BJ (cell line): ENCODE measurements at regions not wholly inside any gene's neighbourhood (a gene's known extent, or its start where the extent isn't known, plus 50 kb on each side); places are given as distances from the start of the nearest gene placed in this dataset.

Experiments
- CTCF ChIA-PET: fragments of 350-600 bp; formaldehyde crosslinking; extraction: SDS; loops from one replicate; lab custom pipeline; 2021; ENCODE audit warnings: antibody characterized with exemption, inconsistent platforms; lab: Yijun Ruan, JAX
- POLR2A ChIA-PET: fragments of 300-600 bp; sonication (Branson Sonifier 250); formaldehyde crosslinking; extraction: SDS; loops from one replicate; lab custom pipeline; 2021; ENCODE audit warnings: antibody characterized with exemption; lab: Charles Lee
- DNase-seq: peaks from one replicate; pipeline ENCODE4 v3.0.0-alpha.2; 2011; ENCODE audit warnings: low read depth
- H3K27me3 ChIP-seq: 2 replicates; pipeline ENCODE4 v1.6.0; 2011; ENCODE audit warnings: low read length; ENCODE audit not compliant: control insufficient read depth, insufficient read depth
- H3K36me3 ChIP-seq: 2 replicates; pipeline ENCODE4 v1.5.1; 2011; ENCODE audit warnings: low read length; ENCODE audit not compliant: control insufficient read depth, insufficient read depth
- H3K4me3 ChIP-seq: 2 replicates; pipeline ENCODE4 v1.5.1; 2011; ENCODE audit warnings: low read depth, mild to moderate bottlenecking, control low read depth, low read length
- TF ChIP-seq, protein P1 (sequence below): IDR thresholded peaks from 2 replicates; pipeline ENCODE4 v1.5.1; 2011; ENCODE audit warnings: low read depth, mild to moderate bottlenecking, control low read depth, inconsistent platforms, low read length, moderate library complexity; ENCODE audit not compliant: insufficient read depth

DNA sequence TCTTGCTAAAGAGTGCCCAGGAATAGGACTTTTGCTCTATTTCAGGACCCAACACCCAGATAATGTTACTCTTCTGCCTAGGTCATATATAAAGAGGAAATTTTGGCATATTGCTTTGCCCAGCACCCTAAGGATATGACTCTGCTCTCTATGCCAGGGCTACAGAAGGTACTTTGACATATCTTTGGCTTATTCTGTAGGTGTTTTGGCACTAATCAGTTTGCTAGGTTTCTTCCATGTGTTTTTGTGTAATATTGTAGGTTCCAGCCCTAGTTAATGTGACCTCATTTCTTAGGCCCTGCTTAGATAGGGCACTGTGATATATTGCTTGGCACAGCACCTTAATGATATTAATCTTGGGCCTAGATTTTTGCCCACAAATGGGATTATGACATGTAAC is 842.9 kb upstream of the TSPY4 start:
- no peaks in the 10 kb centered on the region for H3K36me3 ChIP-seq
- POLR2A ChIA-PET: no interaction called here
- no peak for DNase-seq
- CTCF ChIA-PET: no interaction called here
- H3K27me3 ChIP-seq: no peaks in the 10 kb centered on the region
- TF ChIP-seq, protein P1, sequence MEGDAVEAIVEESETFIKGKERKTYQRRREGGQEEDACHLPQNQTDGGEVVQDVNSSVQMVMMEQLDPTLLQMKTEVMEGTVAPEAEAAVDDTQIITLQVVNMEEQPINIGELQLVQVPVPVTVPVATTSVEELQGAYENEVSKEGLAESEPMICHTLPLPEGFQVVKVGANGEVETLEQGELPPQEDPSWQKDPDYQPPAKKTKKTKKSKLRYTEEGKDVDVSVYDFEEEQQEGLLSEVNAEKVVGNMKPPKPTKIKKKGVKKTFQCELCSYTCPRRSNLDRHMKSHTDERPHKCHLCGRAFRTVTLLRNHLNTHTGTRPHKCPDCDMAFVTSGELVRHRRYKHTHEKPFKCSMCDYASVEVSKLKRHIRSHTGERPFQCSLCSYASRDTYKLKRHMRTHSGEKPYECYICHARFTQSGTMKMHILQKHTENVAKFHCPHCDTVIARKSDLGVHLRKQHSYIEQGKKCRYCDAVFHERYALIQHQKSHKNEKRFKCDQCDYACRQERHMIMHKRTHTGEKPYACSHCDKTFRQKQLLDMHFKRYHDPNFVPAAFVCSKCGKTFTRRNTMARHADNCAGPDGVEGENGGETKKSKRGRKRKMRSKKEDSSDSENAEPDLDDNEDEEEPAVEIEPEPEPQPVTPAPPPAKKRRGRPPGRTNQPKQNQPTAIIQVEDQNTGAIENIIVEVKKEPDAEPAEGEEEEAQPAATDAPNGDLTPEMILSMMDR: no peak
- H3K4me3 ChIP-seq: no peak overlapping the region

DNA sequence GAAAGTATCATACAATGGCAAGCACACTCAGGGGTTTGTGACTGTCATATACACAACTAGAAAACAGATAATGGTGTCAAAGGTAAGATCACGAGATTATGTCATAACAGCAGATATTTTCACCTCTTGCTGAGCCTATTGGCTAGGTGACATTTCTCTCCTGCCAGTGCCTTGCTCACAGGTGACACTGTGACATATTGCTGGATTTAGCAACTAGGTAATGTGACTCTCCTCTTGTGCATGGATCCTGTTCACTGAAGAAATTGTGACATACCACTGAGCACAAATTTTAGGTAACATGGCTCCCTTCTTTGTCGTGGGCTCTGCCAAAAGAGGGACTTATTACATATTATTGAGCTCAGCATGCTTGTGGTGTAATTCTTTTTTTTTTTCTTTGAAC is 842.0 kb upstream of the TSPY4 start:
- TF ChIP-seq, protein P1: no peak
- H3K36me3 ChIP-seq: no peaks in the 10 kb centered on the region
- no peak overlapping the region for H3K4me3 ChIP-seq
- ChIA-PET POLR2A (no interaction called here), CTCF (no interaction called here)
- DNase-seq: no peak
- H3K27me3 ChIP-seq: no peaks in the 10 kb centered on the region

DNA sequence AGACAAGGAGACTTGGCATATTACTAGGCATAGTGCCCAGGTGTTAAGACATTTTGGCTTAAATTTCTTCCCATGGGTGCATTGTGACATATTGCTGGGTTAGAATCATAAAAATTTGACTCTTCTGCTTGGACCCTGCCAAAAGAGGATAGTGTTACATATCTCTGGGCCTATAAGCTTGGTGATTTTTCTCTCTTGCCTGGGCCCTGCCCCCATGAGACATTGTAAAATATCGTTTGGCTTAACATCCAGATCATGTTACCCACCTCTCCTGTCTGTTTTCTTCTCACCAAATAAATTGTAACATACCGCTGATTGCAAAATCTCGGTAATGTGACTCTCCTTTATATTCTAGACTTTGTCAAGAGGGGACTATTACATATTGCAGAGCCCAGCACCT is 836.4 kb upstream of the TSPY4 start:
- no peak for DNase-seq
- POLR2A ChIA-PET: no interaction called here
- TF ChIP-seq, protein P1: no peak
- Histone ChIP-seq H3K36me3 (no peaks in the 10 kb centered on the region), H3K27me3 (no peaks in the 10 kb centered on the region), H3K4me3 (no peak overlapping the region)
- CTCF ChIA-PET: no interaction called here

DNA sequence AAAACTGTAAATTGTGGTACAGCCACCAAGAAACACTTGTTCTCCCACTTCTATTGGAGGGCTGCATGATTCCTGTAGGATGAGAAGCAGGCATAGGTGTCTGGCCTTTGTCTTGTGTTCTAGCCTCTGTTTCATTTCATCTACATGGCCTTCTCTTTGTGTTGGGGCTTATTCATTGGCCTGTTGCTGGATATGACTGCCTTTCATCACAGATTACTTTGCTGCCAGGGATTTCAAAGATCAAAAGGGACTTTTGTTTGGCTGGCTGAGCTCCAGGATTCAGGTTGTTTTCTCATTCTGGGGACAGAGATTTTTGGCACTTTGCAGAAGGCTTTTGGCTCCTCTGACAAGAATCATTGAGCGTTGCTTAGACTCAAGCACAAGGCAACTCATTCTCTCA is 803.8 kb upstream of the TSPY4 start:
- DNase-seq: no peak
- ChIA-PET CTCF (no interaction called here), POLR2A (no interaction called here)
- H3K27me3 ChIP-seq: no peaks in the 10 kb centered on the region
- TF ChIP-seq, protein P1: no peak
- H3K4me3 ChIP-seq: no peak overlapping the region
- no peaks in the 10 kb centered on the region for H3K36me3 ChIP-seq

DNA sequence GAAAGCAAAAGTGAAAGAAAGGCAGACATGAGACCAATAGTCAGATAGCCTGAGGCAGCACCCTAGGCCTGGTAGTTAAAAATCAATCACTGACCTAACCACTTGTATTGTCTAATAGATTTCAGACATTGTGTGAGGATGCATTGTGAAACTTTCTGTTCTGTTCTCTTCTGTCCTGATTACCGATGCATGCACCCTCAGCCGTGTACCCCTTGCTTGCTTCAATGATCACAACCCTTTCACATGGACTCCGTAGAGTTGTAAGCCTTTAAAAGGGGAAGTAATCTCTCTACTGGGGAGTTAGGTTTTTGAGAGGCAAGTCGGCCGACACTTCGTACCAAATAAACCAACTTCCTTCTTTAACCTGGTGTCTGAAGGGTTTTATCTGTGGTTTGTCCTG is 801.6 kb upstream of the TSPY4 start:
- Histone ChIP-seq H3K4me3 (no peak overlapping the region), H3K27me3 (no peaks in the 10 kb centered on the region), H3K36me3 (no peaks in the 10 kb centered on the region)
- ChIA-PET CTCF (no interaction called here), POLR2A (no interaction called here)
- no peak for DNase-seq
- TF ChIP-seq, protein P1: no peak
